Gastroesophageal sphincter (tissue), 3 donors: ENCODE measurements at regions not wholly inside any gene's neighbourhood (a gene's known extent, or its start where the extent isn't known, plus 50 kb on each side); places are given as distances from the start of the nearest gene placed in this dataset.

Experiments used
- EP300 ChIP-seq: sonication (generic); formaldehyde crosslinking; IDR thresholded peaks from one replicate; pipeline ENCODE4 v1.6.1; 2017; ENCODE audit warnings: antibody characterized with exemption, mild to moderate bottlenecking
- TF ChIP-seq, protein P1 (sequence below), 4 experiments: fragments of 200-600 bp in 2 of 4; fragments of 450-650 bp in 2 of 4; sonication (generic) in 1 of 4; IDR thresholded peaks; one replicate each; pipeline ENCODE4 v1.5.1; 2017 to 2019; ENCODE audit warnings: antibody characterized with exemption in 4 of 4, mild to moderate bottlenecking in 2 of 4, moderate library complexity in 2 of 4

DNA sequence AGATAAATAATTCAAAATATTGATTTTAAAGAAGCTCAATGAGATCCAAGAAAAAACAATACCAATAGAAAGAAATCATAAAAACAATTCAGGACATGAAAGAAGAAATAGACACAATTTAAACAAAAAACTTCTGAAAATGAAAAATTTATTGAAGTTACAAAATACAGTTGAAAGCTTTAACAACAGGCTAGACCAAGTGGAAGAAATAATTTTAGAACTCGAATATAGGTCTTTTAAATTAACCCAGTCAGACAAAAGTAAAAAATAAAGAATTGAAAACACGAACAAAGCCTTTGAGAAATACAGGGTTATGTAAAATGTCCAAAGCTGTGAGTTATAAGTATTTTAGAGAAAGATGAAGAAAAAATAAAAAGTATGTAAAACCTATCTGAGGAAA lies 152.4 kb upstream of the SMIM30 start:
- TF ChIP-seq, protein P1, sequence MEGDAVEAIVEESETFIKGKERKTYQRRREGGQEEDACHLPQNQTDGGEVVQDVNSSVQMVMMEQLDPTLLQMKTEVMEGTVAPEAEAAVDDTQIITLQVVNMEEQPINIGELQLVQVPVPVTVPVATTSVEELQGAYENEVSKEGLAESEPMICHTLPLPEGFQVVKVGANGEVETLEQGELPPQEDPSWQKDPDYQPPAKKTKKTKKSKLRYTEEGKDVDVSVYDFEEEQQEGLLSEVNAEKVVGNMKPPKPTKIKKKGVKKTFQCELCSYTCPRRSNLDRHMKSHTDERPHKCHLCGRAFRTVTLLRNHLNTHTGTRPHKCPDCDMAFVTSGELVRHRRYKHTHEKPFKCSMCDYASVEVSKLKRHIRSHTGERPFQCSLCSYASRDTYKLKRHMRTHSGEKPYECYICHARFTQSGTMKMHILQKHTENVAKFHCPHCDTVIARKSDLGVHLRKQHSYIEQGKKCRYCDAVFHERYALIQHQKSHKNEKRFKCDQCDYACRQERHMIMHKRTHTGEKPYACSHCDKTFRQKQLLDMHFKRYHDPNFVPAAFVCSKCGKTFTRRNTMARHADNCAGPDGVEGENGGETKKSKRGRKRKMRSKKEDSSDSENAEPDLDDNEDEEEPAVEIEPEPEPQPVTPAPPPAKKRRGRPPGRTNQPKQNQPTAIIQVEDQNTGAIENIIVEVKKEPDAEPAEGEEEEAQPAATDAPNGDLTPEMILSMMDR (IDR thresholded peaks at IDR 0.05) = no peak
- no peak for TF ChIP-seq EP300
